ENCODE measurements at regions not wholly inside any gene's neighbourhood (a gene's known extent, or its start where the extent isn't known, plus 50 kb on each side); places are given as distances from the start of the nearest gene placed in this dataset.

GRCh38 chr7:46723003-46723402 lies 801.9 kb upstream of the IGFBP3 start:
- no peak for TF ChIP-seq CTCF (IDR thresholded peaks at IDR 0.05)
- TF ChIP-seq POLR2A (IDR thresholded peaks at IDR 0.05), result no peak
